Left ventricle myocardium inferior (tissue), 1 donor: ENCODE measurements at regions not wholly inside any gene's neighbourhood (a gene's known extent, or its start where the extent isn't known, plus 50 kb on each side); places are given as distances from the start of the nearest gene placed in this dataset.

ENCODE experiments used
- DNase-seq: peaks from one replicate; pipeline ENCODE4 v3.0.0-alpha.2; 2020
- H3K27ac ChIP-seq: fragments of 200-600 bp; replicated peaks from 2 replicates; pipeline ENCODE4 v1.8.0; 2021
- H3K27me3 ChIP-seq: fragments of 200-600 bp; 2 replicates; pipeline ENCODE4 v1.8.0; 2021; ENCODE audit warnings: low read depth
- H3K36me3 ChIP-seq: fragments of 200-600 bp; 2 replicates; pipeline ENCODE4 v1.8.0; 2021
- H3K4me1 ChIP-seq: fragments of 200-600 bp; 2 replicates; pipeline ENCODE4 v1.8.0; 2021
- H3K4me3 ChIP-seq: fragments of 200-600 bp; 2 replicates; pipeline ENCODE4 v1.8.0; 2021; ENCODE audit warnings: mild to moderate bottlenecking, moderate library complexity
- H3K9me3 ChIP-seq: fragments of 200-600 bp; replicated peaks from 2 replicates; pipeline ENCODE4 v1.8.0; 2021
- CTCF ChIP-seq: fragments of 200-600 bp; IDR thresholded peaks from 2 replicates; pipeline ENCODE4 v1.8.0; 2021; ENCODE audit warnings: antibody characterized with exemption, mild to moderate bottlenecking, borderline replicate concordance
- intact Hi-C: fragments of 100-400 bp; cut with micrococcal nuclease; formaldehyde crosslinking; loops from one replicate; pipeline ENCODE4 v1.11.0; 2022
- donor health status: DM: no; HTN: yes; CAD: no; lungs with severe emphysema.

GRCh38 chr4:157996061-157997028 lies 176.5 kb downstream of the GASK1B start:
- Histone ChIP-seq H3K4me1 (peaks cover 31% of the 10 kb centered on the region), H3K4me3 (no peak overlapping the region), H3K36me3 (no peaks in the 10 kb centered on the region), H3K27me3 (no peaks in the 10 kb centered on the region), H3K9me3 (no peaks in the 10 kb centered on the region), H3K27ac (peak overlapping the region; percentile 33)
- intact Hi-C loops: no loop called here
- TF ChIP-seq CTCF: no peak
- no peak for DNase-seq

- Histone ChIP-seq H3K4me3 (no peak overlapping the region), H3K9me3 (no peaks in the 10 kb centered on the region), H3K36me3 (no peaks in the 10 kb centered on the region), H3K27me3 (no peaks in the 10 kb centered on the region), H3K4me1 (peaks cover 31% of the 10 kb centered on the region), H3K27ac (no peak overlapping the region)
- no peak for DNase-seq
- TF ChIP-seq CTCF: no peak
- intact Hi-C loops: loop anchor here (5.0 kb wide), 1 partner anchor 177 kb away; the partner anchor contains the start of gene GASK1B
These were observed 178.0 kb downstream of the GASK1B start for GRCh38 chr4:157994863-157995262.

- peak overlapping the region; percentile 77 for H3K27ac ChIP-seq
- TF ChIP-seq CTCF: no peak
- no peaks in the 10 kb centered on the region for H3K9me3 ChIP-seq
- H3K4me3 ChIP-seq: no peak overlapping the region
- DNase-seq: no peak
- H3K4me1 ChIP-seq: peaks cover 31% of the 10 kb centered on the region
- no peaks in the 10 kb centered on the region for H3K27me3 ChIP-seq
- intact Hi-C loops: loop anchor here (5.0 kb wide), 1 partner anchor 179 kb away; the partner anchor contains the start of gene GASK1B
- no peaks in the 10 kb centered on the region for H3K36me3 ChIP-seq
These were observed 179.6 kb downstream of the GASK1B start for GRCh38 chr4:157992948-157993839.

- peak overlapping the region; percentile 77 for H3K27ac ChIP-seq
- intact Hi-C loops: loop anchor here (5.0 kb wide), 1 partner anchor 180 kb away; the partner anchor contains the start of gene GASK1B
- no peaks in the 10 kb centered on the region for H3K36me3 ChIP-seq
- no peak for DNase-seq
- H3K4me1 ChIP-seq: peaks cover 31% of the 10 kb centered on the region
- H3K9me3 ChIP-seq: no peaks in the 10 kb centered on the region
- peak overlapping the region; percentile 57 for H3K4me3 ChIP-seq
- no peaks in the 10 kb centered on the region for H3K27me3 ChIP-seq
- TF ChIP-seq CTCF: peak; percentile 79
These were observed 180.7 kb downstream of the GASK1B start for GRCh38 chr4:157992038-157992705.

DNA sequence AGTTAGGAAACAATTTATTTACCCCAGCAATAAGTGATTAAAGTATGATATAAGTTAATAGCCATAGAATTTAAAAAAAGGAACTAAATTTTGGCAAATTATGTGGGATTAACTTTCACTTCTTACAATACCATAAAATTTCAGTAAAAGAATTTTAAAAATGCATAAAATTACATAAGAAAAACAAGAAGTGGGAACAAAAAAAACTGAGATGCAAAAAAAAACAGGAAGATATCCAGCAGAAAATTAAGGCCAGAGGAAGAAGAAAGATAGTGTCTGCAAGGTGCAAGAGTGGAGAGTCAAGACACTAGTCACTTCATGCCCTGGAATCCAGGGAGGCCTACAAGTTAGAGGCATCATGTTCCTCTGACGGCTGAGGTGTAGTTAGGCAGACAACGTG lies 184.2 kb downstream of the GASK1B start:
- H3K4me1 ChIP-seq: peaks cover 14% of the 10 kb centered on the region
- H3K27me3 ChIP-seq: no peaks in the 10 kb centered on the region
- intact Hi-C loops: no loop called here
- no peak overlapping the region for H3K4me3 ChIP-seq
- TF ChIP-seq CTCF: no peak
- no peak for DNase-seq
- H3K9me3 ChIP-seq: no peaks in the 10 kb centered on the region
- no peaks in the 10 kb centered on the region for H3K36me3 ChIP-seq
- no peak overlapping the region for H3K27ac ChIP-seq
